Peyer's patch (tissue), 4 donors: ENCODE measurements at regions not wholly inside any gene's neighbourhood (a gene's known extent, or its start where the extent isn't known, plus 50 kb on each side); places are given as distances from the start of the nearest gene placed in this dataset.

Experiments
- POLR2A ChIP-seq, 2 donors: fragments of 450-650 bp; IDR thresholded peaks; one replicate each; pipeline ENCODE4 v1.5.1; 2017; ENCODE audit warnings: antibody characterized with exemption in 2 of 2, mild to moderate bottlenecking in 2 of 2, moderate library complexity in 2 of 2
- TF ChIP-seq, protein P1 (sequence below), 6 experiments: fragments of 450-650 bp in 4 of 6; fragments of 200-600 bp in 2 of 6; sonication (generic) in 1 of 6; IDR thresholded peaks; one replicate each; pipeline ENCODE4 v1.5.1; 2017 to 2019; ENCODE audit warnings: antibody characterized with exemption in 6 of 6, mild to moderate bottlenecking in 3 of 6, moderate library complexity in 1 of 6

DNA sequence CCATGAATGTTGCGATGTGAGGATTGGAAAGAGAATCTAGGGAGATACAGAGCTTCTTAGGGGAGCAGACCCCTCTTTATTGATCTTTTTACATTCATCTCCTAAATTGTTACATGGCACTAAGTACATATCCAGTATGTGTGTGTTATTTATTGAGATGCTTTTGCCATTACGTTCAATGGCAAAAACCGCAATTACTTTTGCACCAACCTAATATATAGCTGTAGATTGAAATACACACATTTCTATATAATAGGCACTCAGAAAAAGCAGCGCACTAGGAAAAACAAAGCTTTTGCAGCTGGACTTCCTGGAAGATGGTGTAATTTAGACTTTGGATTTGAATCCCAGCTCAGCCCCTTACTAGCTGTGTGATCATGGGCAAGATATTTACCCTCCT, 849.4 kb downstream of the SLC4A3 start:
- TF ChIP-seq, protein P1, sequence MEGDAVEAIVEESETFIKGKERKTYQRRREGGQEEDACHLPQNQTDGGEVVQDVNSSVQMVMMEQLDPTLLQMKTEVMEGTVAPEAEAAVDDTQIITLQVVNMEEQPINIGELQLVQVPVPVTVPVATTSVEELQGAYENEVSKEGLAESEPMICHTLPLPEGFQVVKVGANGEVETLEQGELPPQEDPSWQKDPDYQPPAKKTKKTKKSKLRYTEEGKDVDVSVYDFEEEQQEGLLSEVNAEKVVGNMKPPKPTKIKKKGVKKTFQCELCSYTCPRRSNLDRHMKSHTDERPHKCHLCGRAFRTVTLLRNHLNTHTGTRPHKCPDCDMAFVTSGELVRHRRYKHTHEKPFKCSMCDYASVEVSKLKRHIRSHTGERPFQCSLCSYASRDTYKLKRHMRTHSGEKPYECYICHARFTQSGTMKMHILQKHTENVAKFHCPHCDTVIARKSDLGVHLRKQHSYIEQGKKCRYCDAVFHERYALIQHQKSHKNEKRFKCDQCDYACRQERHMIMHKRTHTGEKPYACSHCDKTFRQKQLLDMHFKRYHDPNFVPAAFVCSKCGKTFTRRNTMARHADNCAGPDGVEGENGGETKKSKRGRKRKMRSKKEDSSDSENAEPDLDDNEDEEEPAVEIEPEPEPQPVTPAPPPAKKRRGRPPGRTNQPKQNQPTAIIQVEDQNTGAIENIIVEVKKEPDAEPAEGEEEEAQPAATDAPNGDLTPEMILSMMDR (IDR thresholded peaks at IDR 0.05), result no peak
- TF ChIP-seq POLR2A (IDR thresholded peaks at IDR 0.05), result no peak
